ENCODE measurements at regions not wholly inside any gene's neighbourhood (a gene's known extent, or its start where the extent isn't known, plus 50 kb on each side); places are given as distances from the start of the nearest gene placed in this dataset.

GRCh38 chr11:95434489-95435057 lies 203.6 kb upstream of the SESN3 start:
- WGBS (ENCODE audit: insufficient coverage): no CpG with 5 or more reads among the region's 1 CpG
- Histone ChIP-seq H3K79me2 (ENCODE audit: control insufficient read depth, insufficient read depth, low read length) (no peaks in the 10 kb centered on the region), H3K27me3 (replicated peaks in 1 of 4; ENCODE audit: control extremely low read depth in 1 of 4, control insufficient read depth in 3 of 4, insufficient read depth in 4 of 4, low read length in 3 of 4) (peaks cover 0 to 6% (median 3%) of the 10 kb centered on the region in 4 experiments), H3K4me2 (replicated peaks; ENCODE audit: low read depth, low read length, poor library complexity, severe bottlenecking) (no peak overlapping the region), H3K4me3 (ENCODE audit: control extremely low read depth in 1 of 5, extremely low read depth in 1 of 5, insufficient read depth in 1 of 5, low read depth in 2 of 5, low read length in 4 of 5) (no peak overlapping the region), H2AFZ (ENCODE audit: insufficient read depth, low read depth, low read length, poor library complexity, severe bottlenecking) (no peak overlapping the region), H3K9me3 (ENCODE audit: control extremely low read depth in 1 of 3, control insufficient read depth in 2 of 3, insufficient read depth in 1 of 3, low read length in 2 of 3) (no peaks in the 10 kb centered on the region), H4K20me1 (ENCODE audit: control insufficient read depth, insufficient read depth, low read length, poor library complexity, severe bottlenecking) (no peaks in the 10 kb centered on the region), H3K4me1 (ENCODE audit: control insufficient read depth in 2 of 2, insufficient read depth in 2 of 2, low read length in 2 of 2) (no peaks in the 10 kb centered on the region), H3K36me3 (replicated peaks in 1 of 2; ENCODE audit: control extremely low read depth in 1 of 2, control insufficient read depth in 1 of 2, extremely low read depth in 1 of 2, insufficient read depth in 2 of 2, low read length in 1 of 2) (no peaks in the 10 kb centered on the region), H3K27ac (ENCODE audit: low read length in 2 of 2) (no peak overlapping the region), H3K9ac (ENCODE audit: low read length) (no peak overlapping the region)
- Mint-ChIP-seq H3K27ac (no peak overlapping the region), H3K4me3 (no peak overlapping the region), H3K4me1 (no peaks in the 10 kb centered on the region), H3K27me3 (peaks cover 13% of the 10 kb centered on the region), H3K9me3 (ENCODE audit: insufficient read depth) (no peaks in the 10 kb centered on the region)
- ATAC-seq (ENCODE audit: low read depth): no peak
- TF ChIP-seq CTCF (IDR thresholded peaks at IDR 0.05) (no peak), EZH2 (IDR thresholded peaks at IDR 0.05; ENCODE audit: borderline replicate concordance, insufficient read depth, low read depth, low read length, poor library complexity, severe bottlenecking) (no peak)
- DNase-seq: no peak
- ChIA-PET POLR2A (no interaction called here), CTCF (no interaction called here)
- intact Hi-C loops (cut with micrococcal nuclease): no loop called here

- Mint-ChIP-seq H3K9me3 (ENCODE audit: insufficient read depth) (no peaks in the 10 kb centered on the region), H3K27me3 (peaks cover 13% of the 10 kb centered on the region), H3K4me3 (no peak overlapping the region), H3K4me1 (no peaks in the 10 kb centered on the region), H3K27ac (no peak overlapping the region)
- POLR2A ChIA-PET: no interaction called here
- H3K9me3 ChIP-seq (ENCODE audit: control extremely low read depth in 1 of 3, control insufficient read depth in 2 of 3, insufficient read depth in 1 of 3, low read length in 2 of 3): no peaks in the 10 kb centered on the region
- ATAC-seq (ENCODE audit: low read depth): no peak
- no peak overlapping the region for H3K4me2 ChIP-seq (replicated peaks; ENCODE audit: low read depth, low read length, poor library complexity, severe bottlenecking)
- no peaks in the 10 kb centered on the region for H4K20me1 ChIP-seq (ENCODE audit: control insufficient read depth, insufficient read depth, low read length, poor library complexity, severe bottlenecking)
- H3K4me3 ChIP-seq (ENCODE audit: control extremely low read depth in 1 of 5, extremely low read depth in 1 of 5, insufficient read depth in 1 of 5, low read depth in 2 of 5, low read length in 4 of 5): no peak overlapping the region
- no CpG with 5 or more reads among the region's 2 CpGs for WGBS (ENCODE audit: insufficient coverage)
- H2AFZ ChIP-seq (ENCODE audit: insufficient read depth, low read depth, low read length, poor library complexity, severe bottlenecking): no peak overlapping the region
- no peaks in the 10 kb centered on the region for H3K36me3 ChIP-seq (replicated peaks in 1 of 2; ENCODE audit: control extremely low read depth in 1 of 2, control insufficient read depth in 1 of 2, extremely low read depth in 1 of 2, insufficient read depth in 2 of 2, low read length in 1 of 2)
- H3K27ac ChIP-seq (ENCODE audit: low read length in 2 of 2): no peak overlapping the region
- peaks cover 0 to 6% (median 3%) of the 10 kb centered on the region in 4 experiments for H3K27me3 ChIP-seq (replicated peaks in 1 of 4; ENCODE audit: control extremely low read depth in 1 of 4, control insufficient read depth in 3 of 4, insufficient read depth in 4 of 4, low read length in 3 of 4)
- CTCF ChIA-PET: interaction anchor here (0.8 to 1.4 kb wide), 2 partner anchors 10 to 13 kb away, joined by 3 read pairs; no protein-coding TSS in a partner anchor
- intact Hi-C loops (cut with micrococcal nuclease): no loop called here
- no peak for TF ChIP-seq CTCF (IDR thresholded peaks at IDR 0.05)
- TF ChIP-seq EZH2 (IDR thresholded peaks at IDR 0.05; ENCODE audit: borderline replicate concordance, insufficient read depth, low read depth, low read length, poor library complexity, severe bottlenecking): no peak
- H3K79me2 ChIP-seq (ENCODE audit: control insufficient read depth, insufficient read depth, low read length): no peaks in the 10 kb centered on the region
- H3K4me1 ChIP-seq (ENCODE audit: control insufficient read depth in 2 of 2, insufficient read depth in 2 of 2, low read length in 2 of 2): no peaks in the 10 kb centered on the region
- H3K9ac ChIP-seq (ENCODE audit: low read length): no peak overlapping the region
- no peak for DNase-seq
These were observed 203.0 kb upstream of the SESN3 start for GRCh38 chr11:95434009-95434408.

Data from B cell (primary cell).